T-helper 2 cell treated with Interferon-gamma antibody and Interleukin-4, amounts not matched to agents 100 ng/mL and 5 ng/mL, for 36 hours (primary cell): ENCODE measurements at regions not wholly inside any gene's neighbourhood (a gene's known extent, or its start where the extent isn't known, plus 50 kb on each side); places are given as distances from the start of the nearest gene placed in this dataset.

Source experiments
- intact Hi-C: fragments of 100-400 bp; cut with micrococcal nuclease; formaldehyde crosslinking; loops from one replicate; pipeline ENCODE4 v1.15.1; 2023

DNA sequence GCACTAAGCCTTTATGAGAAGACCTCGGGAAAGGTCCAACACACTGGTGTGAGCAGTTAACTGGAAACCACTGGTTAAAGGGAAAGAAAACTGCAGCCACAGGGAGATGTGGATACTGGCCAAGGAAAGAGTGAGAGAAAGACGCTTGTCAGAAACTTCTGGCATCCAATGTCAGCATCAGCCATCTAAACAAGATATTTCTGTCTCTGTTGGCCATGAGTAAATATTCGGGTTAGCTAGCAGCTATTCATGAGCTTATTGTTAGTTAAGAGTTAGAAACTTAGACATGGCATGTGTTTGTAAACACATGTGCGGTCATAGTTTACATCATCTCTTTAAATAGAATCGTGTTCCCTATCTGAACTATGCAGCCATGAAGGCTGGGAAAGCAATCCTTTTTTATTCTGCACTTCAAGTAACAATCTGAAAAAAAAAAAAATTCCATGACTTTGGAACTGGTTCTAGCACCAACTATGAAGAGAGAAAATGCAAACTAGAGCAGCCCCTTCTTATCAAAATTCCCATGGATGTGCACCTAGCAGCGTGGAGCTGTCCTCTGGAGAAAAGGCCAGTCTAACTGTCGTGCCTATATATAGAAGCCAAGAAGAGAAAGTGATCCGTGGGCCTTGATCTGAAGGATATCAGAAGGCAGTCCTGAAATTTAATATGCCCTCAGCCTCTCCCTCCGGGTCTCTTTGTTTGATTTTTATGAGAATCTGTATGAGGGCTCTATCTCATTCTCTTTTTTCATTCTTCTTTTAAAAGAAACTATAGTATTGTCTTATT is 84.0 kb upstream of the RFX8 start:
- intact Hi-C loops: no loop called here

DNA sequence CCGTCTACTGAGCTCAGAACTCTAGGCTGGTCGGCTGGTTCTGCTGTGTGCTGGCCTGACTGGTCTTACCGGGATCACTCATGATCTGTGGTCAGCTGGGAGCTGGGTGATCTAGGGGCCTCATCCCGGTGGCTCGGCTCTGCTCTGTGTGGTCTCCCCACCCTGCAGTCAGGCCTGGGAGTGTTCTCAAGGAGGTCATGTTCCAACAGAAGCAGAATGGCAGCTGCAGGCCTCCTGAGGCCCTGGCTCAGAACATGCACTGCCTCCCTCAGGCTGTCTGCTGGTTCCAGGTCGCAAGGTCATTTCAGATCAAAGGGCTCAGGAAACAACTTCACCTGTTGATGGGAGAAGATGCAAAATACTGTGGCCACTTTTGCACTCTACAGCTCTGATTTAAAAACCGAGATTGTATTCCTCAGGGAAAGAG is 81.1 kb upstream of the RFX8 start:
- intact Hi-C loops: no loop called here

DNA sequence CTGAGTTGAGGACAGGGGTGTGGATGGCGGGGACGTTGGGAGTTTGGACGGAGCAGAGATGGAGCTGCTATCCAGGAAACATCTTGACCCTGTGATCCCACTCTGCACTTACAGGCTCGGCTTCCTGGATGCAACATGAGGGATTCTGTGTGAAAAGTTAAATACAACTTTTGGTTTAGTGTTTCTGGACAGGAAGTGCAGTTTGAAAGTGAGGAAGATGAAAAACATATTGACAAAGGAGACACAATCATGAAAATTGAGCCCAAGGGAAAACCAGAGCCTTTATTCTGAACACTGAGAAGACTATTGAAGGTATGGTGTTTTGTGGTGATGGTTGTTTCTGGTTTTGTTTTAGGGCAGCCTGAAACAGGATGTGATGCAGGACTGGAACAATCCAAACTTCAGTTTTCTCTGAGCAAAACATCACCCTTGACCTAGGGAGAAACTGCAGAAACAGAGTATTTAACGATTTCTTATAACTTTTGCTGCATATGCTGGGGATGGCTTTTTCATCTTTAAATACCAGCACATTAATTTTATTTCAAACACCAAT is 76.5 kb upstream of the RFX8 start:
- intact Hi-C loops: loop anchor here (5.0 kb wide), 1 partner anchor 74 kb away; the partner anchor contains the start of gene RFX8

DNA sequence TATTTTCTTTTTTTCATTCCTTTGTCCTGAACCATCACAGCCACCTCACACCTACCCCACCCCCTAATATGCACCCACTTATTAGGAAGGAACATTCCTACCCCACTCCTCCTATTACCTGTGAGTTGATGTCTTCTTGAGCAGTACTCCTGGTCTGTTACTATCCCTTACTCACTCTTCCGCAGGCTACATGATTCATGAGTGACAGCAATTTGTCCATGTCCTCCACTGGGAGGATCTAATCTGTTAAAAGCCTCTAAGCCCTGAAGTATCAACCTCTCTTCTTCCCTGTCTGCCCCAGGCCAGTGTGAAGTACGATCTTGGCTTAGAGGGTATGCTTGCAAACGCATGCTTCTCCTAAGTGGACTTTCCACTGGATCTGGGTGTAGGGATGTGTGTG is 75.6 kb upstream of the RFX8 start:
- intact Hi-C loops: loop anchor here (5.0 kb wide), 1 partner anchor 73 kb away; the partner anchor contains the start of gene RFX8

DNA sequence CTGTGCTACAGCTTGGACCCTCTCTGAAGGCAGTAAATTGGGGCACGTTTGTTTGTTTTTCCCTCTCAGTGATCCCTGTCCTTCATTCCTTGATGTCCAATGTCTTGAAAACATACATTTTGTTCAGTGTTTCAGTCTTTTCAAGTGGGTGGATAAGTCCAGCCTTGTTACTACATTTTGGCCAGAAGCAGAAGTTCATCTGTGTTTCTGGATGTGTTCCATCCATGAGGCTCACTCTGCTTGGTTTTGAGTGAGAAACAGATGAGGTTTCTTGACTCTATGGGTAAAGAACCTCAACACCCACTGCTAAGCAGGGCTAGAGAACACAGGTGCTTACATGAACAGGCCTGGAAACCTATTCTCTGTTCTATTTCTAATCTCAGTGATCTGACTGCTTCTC is 74.5 kb upstream of the RFX8 start:
- intact Hi-C loops: no loop called here

DNA sequence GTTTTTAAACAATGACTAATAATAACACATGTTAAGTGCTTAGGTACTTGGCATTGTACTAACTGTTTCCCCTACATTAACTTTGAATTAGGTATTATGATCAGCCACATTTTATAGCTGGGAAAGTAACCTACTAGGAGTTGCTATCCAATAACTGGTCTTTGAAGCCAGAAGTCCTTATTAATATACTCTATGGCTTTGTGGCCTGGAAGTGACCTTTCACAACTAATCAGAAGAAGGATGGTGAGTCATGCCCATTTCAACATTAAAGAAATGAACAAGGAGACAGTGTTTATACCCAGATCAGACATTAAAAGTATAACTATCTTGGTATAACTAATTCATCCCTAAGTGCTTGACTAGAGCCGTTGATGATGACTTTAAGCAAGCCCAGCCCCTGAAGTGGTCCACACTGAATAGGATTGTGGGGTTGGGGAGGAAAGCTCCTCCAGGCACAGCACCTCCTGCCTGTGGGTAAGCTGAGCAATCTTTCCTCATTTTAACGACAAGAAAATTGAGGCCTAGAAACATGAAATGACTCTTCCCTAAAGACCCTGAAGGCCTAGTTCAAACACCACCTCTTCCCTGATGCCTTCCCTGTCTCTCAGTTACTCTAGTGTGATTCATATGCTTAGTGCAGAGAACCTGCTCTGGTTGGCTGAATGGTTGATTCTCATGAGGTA is 71.6 kb upstream of the RFX8 start:
- intact Hi-C loops: no loop called here

DNA sequence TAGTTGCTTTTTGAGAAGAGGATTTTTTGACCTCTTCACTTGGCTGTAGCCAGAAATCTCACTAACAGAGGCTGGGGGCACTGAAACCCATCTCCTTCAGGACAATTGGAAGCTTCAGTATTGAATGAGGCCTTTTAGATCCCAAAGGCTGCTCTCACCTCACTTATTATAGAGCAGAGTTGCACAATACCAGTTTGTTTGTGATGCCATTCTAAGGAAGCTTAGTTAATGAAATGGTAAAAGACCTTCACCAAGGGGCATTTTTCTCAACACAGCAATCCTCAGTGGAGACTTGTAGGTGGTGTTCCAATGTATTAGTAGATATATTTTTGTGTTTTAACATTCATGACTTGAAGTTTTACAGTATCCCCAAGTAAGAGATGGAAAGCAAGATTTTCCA is 71.0 kb upstream of the RFX8 start:
- intact Hi-C loops: no loop called here

DNA sequence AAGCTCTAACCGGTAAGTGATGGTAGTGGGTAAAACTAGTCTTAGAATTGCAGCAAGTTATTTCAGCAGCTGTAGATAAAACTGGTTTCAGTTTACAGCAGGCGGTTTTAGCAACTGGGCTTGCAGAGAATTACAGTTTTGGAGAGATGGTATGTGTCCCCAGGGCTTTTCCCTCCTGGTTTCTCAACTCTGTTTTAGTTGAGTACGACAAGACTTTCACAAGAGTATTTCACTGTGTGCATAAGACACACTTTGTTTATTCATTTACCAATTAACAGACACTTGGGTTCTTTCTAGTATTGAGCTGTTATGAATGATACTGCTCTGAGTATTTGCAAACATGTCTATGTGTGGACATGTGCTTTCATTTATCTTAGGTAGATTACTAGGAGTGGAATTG is 65.6 kb upstream of the RFX8 start:
- intact Hi-C loops: no loop called here

DNA sequence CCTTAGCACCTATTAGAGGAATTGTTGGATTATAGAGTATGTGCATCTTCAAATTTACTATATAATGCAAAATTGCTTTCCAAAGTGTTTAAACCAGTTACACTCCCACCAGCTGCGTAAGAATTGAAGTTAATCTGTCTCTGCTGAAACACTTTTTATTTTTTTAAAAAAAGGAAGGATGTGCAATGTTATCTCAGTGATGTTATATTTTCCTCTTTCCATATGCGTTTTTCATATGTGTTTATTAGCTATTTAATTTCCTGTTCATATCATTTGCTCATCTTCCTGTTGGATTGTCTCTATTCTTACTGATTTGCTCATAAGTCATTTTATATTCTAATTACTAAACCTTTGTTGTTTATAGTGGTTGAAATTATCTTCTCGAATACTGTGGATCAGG is 63.2 kb upstream of the RFX8 start:
- intact Hi-C loops: no loop called here

DNA sequence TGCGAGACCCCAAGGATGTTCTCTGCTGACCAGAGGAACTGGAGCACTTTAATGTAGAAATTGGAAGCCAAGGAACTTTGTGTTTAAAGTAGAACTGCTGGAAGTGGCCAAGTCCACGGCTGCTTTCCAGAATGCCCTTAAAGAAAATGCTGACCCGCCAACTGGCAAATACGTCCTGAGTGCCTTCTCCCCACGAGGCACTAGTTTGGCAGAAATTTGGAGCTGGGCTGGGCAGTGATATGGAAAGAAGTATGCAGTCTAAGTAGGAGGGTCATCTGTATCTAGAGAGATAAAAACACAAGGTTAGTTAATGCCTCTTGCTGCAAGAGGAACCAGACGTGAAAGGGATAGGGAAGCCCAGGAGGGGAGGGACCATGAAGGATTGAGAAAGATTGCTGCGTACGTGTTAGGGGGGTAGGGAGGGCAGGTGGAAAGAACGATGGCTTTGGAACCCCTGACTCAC is 59.3 kb upstream of the RFX8 start:
- intact Hi-C loops: no loop called here

DNA sequence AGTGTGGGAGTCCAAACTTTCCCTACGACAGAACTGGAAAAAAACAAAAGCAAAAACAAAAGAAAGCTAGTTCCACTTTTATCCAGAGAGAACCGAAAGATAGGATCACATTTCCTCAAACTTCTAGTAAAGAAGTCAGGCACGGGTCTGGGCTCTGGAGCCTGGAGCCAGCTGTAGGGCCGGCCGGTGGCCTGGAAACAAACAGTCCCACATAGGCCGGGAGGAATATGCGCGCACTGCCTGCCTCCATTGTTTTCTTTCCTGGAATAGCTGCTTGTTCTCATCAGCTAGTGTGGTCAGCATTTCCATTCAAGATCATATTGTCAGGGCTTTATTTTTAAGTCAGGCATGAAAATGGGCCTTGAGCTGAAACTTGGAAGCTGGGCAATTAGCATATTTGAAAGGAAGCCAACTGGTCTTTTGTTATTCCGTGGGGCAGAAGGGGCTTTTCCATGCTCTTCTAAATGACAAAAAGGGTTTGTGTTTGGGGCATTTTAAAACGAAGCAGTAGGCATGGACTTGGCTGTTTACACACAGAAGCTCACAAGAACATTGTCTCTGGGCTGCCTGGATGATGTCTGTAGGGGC is 58.7 kb upstream of the RFX8 start:
- intact Hi-C loops: no loop called here

DNA sequence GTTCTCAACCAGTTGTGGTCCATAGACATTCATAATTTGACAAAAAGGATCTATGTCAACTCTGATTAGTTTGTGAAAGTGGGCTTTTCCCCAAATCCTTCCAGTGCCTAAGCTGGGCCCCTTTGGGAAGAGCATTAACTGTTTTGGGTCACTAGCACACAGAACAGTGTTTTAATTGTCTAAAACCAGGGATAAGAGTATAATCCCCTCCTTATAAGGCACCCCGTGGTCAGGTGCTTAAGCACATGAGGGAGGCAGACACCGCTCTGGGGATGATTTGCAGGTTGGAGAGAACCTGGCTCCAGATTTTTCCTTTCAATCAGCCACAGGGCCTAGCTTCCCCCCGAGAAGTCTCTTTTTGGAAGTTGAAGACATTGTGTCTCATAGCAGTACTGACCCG is 53.6 kb upstream of the RFX8 start:
- intact Hi-C loops: no loop called here

DNA sequence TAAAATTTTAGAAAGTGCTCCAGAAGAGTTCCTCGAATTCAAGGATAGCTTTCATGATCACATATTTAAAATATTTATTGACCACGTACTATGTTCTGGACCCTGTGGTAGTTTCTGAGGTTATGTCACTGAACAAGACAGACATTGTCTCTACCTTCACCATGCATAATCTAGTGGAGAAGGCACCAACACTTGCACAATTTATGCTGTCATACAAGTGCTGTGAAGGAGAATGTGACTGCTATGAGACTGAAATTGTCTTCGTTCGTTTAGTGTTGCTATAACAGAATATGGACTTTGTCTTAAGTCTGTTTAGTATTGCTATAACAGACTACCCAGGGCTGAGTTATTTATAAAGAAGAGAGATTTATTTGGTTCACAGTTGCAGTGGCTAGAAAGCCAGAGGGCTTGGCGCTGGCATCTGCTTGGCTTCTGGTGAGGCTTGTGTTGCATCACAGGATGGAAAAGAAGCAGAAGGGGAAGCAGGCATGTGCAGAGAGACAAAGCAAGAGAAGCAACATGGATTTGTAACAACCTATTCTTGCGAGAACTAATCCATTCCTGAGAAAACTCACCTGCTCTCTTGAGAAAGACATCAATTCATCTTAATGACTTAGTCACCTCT is 50.0 kb upstream of the RFX8 start:
- intact Hi-C loops: no loop called here
